CD14-positive monocyte (primary cell): ENCODE measurements at regions not wholly inside any gene's neighbourhood (a gene's known extent, or its start where the extent isn't known, plus 50 kb on each side); places are given as distances from the start of the nearest gene placed in this dataset.
"Not testable (repeated sequence)": the region's sequence is repeated elsewhere in the genome, so short reads cannot be mapped to it uniquely, and the experiment has no call there.

ENCODE experiments used
- DNase-seq, 3 donors: peaks; one replicate each; pipeline ENCODE4 v3.0.0-alpha.2; 2011 to 2022
- H2AFZ ChIP-seq: 2 replicates; pipeline ENCODE4 v1.6.0; 2012; ENCODE audit warnings: mild to moderate bottlenecking, low read depth, low read length, inconsistent platforms; ENCODE audit not compliant: insufficient read depth, poor library complexity, severe bottlenecking
- H3K27ac ChIP-seq, 2 donors: 1 replicate in 1 of 2; 2 replicates in 1 of 2; pipeline ENCODE4 v1.5.1; 2012 to 2013; ENCODE audit warnings: low read length in 2 of 2, control low read depth in 1 of 2, inconsistent platforms in 1 of 2, low read depth in 1 of 2, mild to moderate bottlenecking in 1 of 2
- H3K27me3 ChIP-seq, 2 donors: one replicate each; pipeline versions ENCODE4 v1.6.0 to v1.6.1; 2011 to 2013; ENCODE audit warnings: low read length in 2 of 2; ENCODE audit not compliant: control insufficient read depth in 2 of 2, insufficient read depth in 2 of 2
- H3K36me3 ChIP-seq, 2 donors: replicated peaks in 1 of 2; 1 replicate in 1 of 2; 2 replicates in 1 of 2; pipeline versions ENCODE4 v1.5.1 to v1.6.1; 2012 to 2013; ENCODE audit warnings: low read length in 2 of 2, control low read depth in 1 of 2, inconsistent platforms in 1 of 2, mild to moderate bottlenecking in 1 of 2; ENCODE audit not compliant: insufficient read depth in 2 of 2, control insufficient read depth in 1 of 2
- H3K4me1 ChIP-seq, 2 donors: 1 replicate in 1 of 2; 2 replicates in 1 of 2; pipeline versions ENCODE4 v1.5.1 to v1.6.1; 2012 to 2013; ENCODE audit warnings: low read length in 2 of 2, control low read depth in 1 of 2, inconsistent platforms in 1 of 2, mild to moderate bottlenecking in 1 of 2, moderate library complexity in 1 of 2; ENCODE audit not compliant: insufficient read depth in 2 of 2, control insufficient read depth in 1 of 2
- H3K4me2 ChIP-seq: replicated peaks from 2 replicates; pipeline ENCODE3; 2012; ENCODE audit warnings: low read length, moderate library complexity, mild to moderate bottlenecking; ENCODE audit not compliant: poor library complexity, severe bottlenecking; ENCODE audit errors: extremely low read depth
- H3K4me3 ChIP-seq, 3 experiments: fragments of 200-600 bp in 1 of 3; sonication (generic) in 1 of 3; replicated peaks in 1 of 3; 1 replicate in 2 of 3; 2 replicates in 1 of 3; pipeline ENCODE4 v1.5.1; 2011 to 2013; ENCODE audit warnings: low read length in 3 of 3, mild to moderate bottlenecking in 3 of 3, control low read depth in 2 of 3, low read depth in 2 of 3, inconsistent platforms in 1 of 3, moderate library complexity in 1 of 3
- H3K79me2 ChIP-seq: 2 replicates; pipeline ENCODE4 v1.6.0; 2012; ENCODE audit warnings: mild to moderate bottlenecking, control low read depth, inconsistent platforms, low read length, moderate library complexity; ENCODE audit not compliant: insufficient read depth
- H3K9ac ChIP-seq: 2 replicates; pipeline ENCODE4 v1.6.0; 2017; ENCODE audit warnings: low read length, mild to moderate bottlenecking; ENCODE audit not compliant: insufficient read depth, poor library complexity, severe bottlenecking
- H3K9me3 ChIP-seq, 2 donors: replicated peaks in 1 of 2; 1 replicate in 1 of 2; 2 replicates in 1 of 2; pipeline versions ENCODE4 v1.5.1 to v1.6.1; 2012 to 2013; ENCODE audit warnings: low read length in 2 of 2, control low read depth in 1 of 2; ENCODE audit not compliant: control insufficient read depth in 1 of 2, insufficient read depth in 1 of 2
- H4K20me1 ChIP-seq: 2 replicates; pipeline ENCODE4 v1.6.0; 2012; ENCODE audit warnings: mild to moderate bottlenecking, low read length, control low read depth, moderate library complexity; ENCODE audit not compliant: insufficient read depth
- H3K27ac Mint-ChIP-seq, 7 donors: one replicate each; pipeline ENCODE4 v1.8.0; 2020; ENCODE audit warnings: mild to moderate bottlenecking in 7 of 7, mixed read lengths in 7 of 7, moderate library complexity in 6 of 7, inconsistent platforms in 2 of 7
- H3K27me3 Mint-ChIP-seq, 3 donors: one replicate each; pipeline ENCODE4 v1.8.0; 2021 to 2022; ENCODE audit warnings: low read depth in 3 of 3, mild to moderate bottlenecking in 3 of 3, mixed read lengths in 3 of 3, moderate library complexity in 3 of 3, inconsistent platforms in 1 of 3
- H3K36me3 Mint-ChIP-seq, 2 donors: one replicate each; pipeline ENCODE4 v1.8.0; 2020; ENCODE audit warnings: mixed read lengths in 2 of 2, inconsistent platforms in 1 of 2, mild to moderate bottlenecking in 1 of 2
- H3K4me1 Mint-ChIP-seq: one replicate; pipeline ENCODE4 v1.8.0; 2020; ENCODE audit warnings: mild to moderate bottlenecking, mixed read lengths
- H3K4me3 Mint-ChIP-seq, 2 donors: one replicate each; pipeline ENCODE4 v1.8.0; 2020; ENCODE audit warnings: mild to moderate bottlenecking in 2 of 2, mixed read lengths in 2 of 2, moderate library complexity in 1 of 2
- H3K9me3 Mint-ChIP-seq, 7 donors: one replicate each; pipeline ENCODE4 v1.8.0; 2020 to 2022; ENCODE audit warnings: mixed read lengths in 7 of 7, mild to moderate bottlenecking in 6 of 7, moderate library complexity in 6 of 7, inconsistent platforms in 2 of 7
- WGBS: methylation state at CpG from one replicate; pipeline ENCODE4 v1.1.5; 2013; ENCODE audit warnings: missing lambda C conversion rate; ENCODE audit not compliant: insufficient coverage; 5-methylcytosine and 5-hydroxymethylcytosine counted together
- intact Hi-C, 2 donors: fragments of 100-400 bp; cut with micrococcal nuclease; formaldehyde crosslinking; loops; one replicate each; pipeline versions ENCODE4 v1.15.0 to v1.15.1; 2023
- TF ChIP-seq, protein P1 (sequence below): fragments of 200-600 bp; IDR thresholded peaks from one replicate; pipeline ENCODE4 v1.8.0; 2022; ENCODE audit warnings: antibody characterized with exemption, mild to moderate bottlenecking

DNA sequence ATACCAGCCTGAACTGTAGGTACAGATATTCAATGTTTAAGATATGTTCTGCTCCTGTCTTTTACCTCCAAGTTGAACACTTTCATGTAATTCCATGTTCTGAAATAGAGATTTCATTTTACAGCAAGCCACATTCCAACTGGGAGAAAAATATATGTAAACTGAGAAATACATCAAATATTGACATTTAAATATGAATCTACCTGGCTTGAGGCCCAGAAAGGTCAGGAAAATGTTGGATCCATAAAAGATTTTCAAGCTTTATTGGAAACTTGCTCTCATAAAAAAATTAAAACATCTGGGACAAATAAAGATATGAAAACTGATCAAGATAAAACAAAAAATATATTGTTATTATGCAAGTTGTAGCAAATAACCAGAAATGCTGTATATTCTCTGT, 1078.7 kb upstream of the ATXN8OS start:
- H3K9me3 Mint-ChIP-seq: peaks cover 0 to 12% (median 1%) of the 10 kb centered on the region in 7 donors
- no peak overlapping the region for H3K27ac ChIP-seq
- peaks cover 0 to 2% of the 10 kb centered on the region in 2 donors for H3K9me3 ChIP-seq
- no peaks in the 10 kb centered on the region for H3K4me1 ChIP-seq
- no peak overlapping the region for H3K27ac Mint-ChIP-seq
- intact Hi-C loops: no loop called here
- H3K27me3 Mint-ChIP-seq: peaks cover 0 to 1% (median 0%) of the 10 kb centered on the region in 3 donors
- H3K27me3 ChIP-seq: no peaks in the 10 kb centered on the region
- no peak overlapping the region for H3K4me2 ChIP-seq
- DNase-seq: no peak
- TF ChIP-seq, protein P1, sequence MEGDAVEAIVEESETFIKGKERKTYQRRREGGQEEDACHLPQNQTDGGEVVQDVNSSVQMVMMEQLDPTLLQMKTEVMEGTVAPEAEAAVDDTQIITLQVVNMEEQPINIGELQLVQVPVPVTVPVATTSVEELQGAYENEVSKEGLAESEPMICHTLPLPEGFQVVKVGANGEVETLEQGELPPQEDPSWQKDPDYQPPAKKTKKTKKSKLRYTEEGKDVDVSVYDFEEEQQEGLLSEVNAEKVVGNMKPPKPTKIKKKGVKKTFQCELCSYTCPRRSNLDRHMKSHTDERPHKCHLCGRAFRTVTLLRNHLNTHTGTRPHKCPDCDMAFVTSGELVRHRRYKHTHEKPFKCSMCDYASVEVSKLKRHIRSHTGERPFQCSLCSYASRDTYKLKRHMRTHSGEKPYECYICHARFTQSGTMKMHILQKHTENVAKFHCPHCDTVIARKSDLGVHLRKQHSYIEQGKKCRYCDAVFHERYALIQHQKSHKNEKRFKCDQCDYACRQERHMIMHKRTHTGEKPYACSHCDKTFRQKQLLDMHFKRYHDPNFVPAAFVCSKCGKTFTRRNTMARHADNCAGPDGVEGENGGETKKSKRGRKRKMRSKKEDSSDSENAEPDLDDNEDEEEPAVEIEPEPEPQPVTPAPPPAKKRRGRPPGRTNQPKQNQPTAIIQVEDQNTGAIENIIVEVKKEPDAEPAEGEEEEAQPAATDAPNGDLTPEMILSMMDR: no peak
- H3K9ac ChIP-seq: no peak overlapping the region
- no peaks in the 10 kb centered on the region for H3K36me3 Mint-ChIP-seq
- no peak overlapping the region for H3K4me3 Mint-ChIP-seq
- no peaks in the 10 kb centered on the region for H3K4me1 Mint-ChIP-seq
- no peak overlapping the region for H3K4me3 ChIP-seq
- no peaks in the 10 kb centered on the region for H3K36me3 ChIP-seq
- H2AFZ ChIP-seq: no peak overlapping the region
- H3K79me2 ChIP-seq: no peaks in the 10 kb centered on the region
- H4K20me1 ChIP-seq: no peaks in the 10 kb centered on the region

DNA sequence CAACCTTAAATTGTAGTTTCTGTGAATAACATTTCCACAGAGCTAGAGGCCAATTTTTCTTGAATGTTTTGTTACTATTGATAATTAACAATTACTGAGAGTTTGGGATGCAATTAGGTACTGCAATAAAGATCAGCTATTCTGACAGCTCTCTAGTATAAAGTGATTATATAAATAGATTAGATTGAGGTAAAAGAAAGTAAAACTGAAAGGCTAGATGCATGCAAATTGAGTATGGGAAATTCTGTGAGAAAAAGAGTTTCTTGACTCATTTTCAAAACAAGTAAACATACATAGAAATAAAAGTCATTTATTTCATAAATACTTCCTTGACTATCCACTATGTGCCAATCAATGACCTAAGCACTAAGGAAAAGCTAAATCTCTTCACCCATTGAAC, 1087.5 kb upstream of the ATXN8OS start:
- no peaks in the 10 kb centered on the region for H3K36me3 Mint-ChIP-seq
- no peaks in the 10 kb centered on the region for H3K4me1 Mint-ChIP-seq
- no peak for DNase-seq
- H3K27ac ChIP-seq: no peak overlapping the region
- no peak overlapping the region for H3K9ac ChIP-seq
- H3K4me3 Mint-ChIP-seq: no peak overlapping the region
- H3K9me3 Mint-ChIP-seq: peaks cover 0 to 7% (median 6%) of the 10 kb centered on the region in 7 donors
- peaks cover 11% of the 10 kb centered on the region in 2 donors for H3K9me3 ChIP-seq
- no peaks in the 10 kb centered on the region for H3K36me3 ChIP-seq
- TF ChIP-seq, protein P1: no peak
- intact Hi-C loops: no loop called here
- no peaks in the 10 kb centered on the region for H4K20me1 ChIP-seq
- H3K4me1 ChIP-seq: no peaks in the 10 kb centered on the region
- no peaks in the 10 kb centered on the region for H3K27me3 ChIP-seq
- no peaks in the 10 kb centered on the region for H3K27me3 Mint-ChIP-seq
- no peak overlapping the region for H3K4me3 ChIP-seq
- H3K27ac Mint-ChIP-seq: no peak overlapping the region
- H3K79me2 ChIP-seq: no peaks in the 10 kb centered on the region
- H2AFZ ChIP-seq: no peak overlapping the region
- no peak overlapping the region for H3K4me2 ChIP-seq

DNA sequence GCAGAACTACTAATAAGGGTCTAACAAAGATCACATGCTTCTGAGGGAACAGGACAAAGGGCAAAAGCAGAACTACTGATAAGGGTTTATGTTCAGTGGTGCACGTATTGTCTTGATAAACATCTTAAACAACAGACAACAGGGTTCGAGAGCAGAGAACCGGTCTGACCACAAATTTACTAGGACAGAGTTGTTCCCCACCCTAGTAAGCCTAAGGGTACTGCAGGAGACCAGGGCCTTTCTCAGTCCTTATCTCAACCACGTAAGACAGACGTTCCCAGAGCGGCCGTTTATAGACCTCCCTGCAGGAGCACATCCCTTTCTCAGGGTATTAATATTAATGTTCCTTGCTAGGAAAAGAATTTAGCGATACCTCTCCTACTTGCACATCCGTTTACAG, 1089.5 kb upstream of the ATXN8OS start:
- 95% methylated on average over 6 of the region's 9 CpGs for WGBS
- H4K20me1 ChIP-seq, H3K4me3 ChIP-seq, H3K27ac ChIP-seq, H3K4me1 Mint-ChIP-seq, H3K36me3 ChIP-seq, H3K4me1 ChIP-seq, H3K4me3 Mint-ChIP-seq, H3K9ac ChIP-seq, H3K27me3 ChIP-seq, H3K4me2 ChIP-seq, H3K9me3 Mint-ChIP-seq, DNase-seq, H3K36me3 Mint-ChIP-seq, intact Hi-C loops, H2AFZ ChIP-seq, H3K27me3 Mint-ChIP-seq, H3K27ac Mint-ChIP-seq, H3K79me2 ChIP-seq: not testable (repeated sequence)
- peaks cover 11% of the 10 kb centered on the region in 2 donors for H3K9me3 ChIP-seq
